MM.1S (cell line): ENCODE measurements at regions not wholly inside any gene's neighbourhood (a gene's known extent, or its start where the extent isn't known, plus 50 kb on each side); places are given as distances from the start of the nearest gene placed in this dataset.

Source experiments
- DNase-seq: peaks from one replicate; pipeline ENCODE4 v3.0.0-alpha.2; 2015
- H2AFZ ChIP-seq: fragments of 300-600 bp; sonication (generic); 2 replicates; pipeline ENCODE4 v1.6.0; 2016; ENCODE audit warnings: antibody characterized with exemption, low read length
- H3F3A ChIP-seq: fragments of 300-600 bp; sonication (generic); 2 replicates; pipeline ENCODE4 v1.6.1; 2016; ENCODE audit warnings: mild to moderate bottlenecking, antibody characterized with exemption, low read length, moderate library complexity, mixed read lengths; ENCODE audit not compliant: insufficient read depth
- H3K27ac ChIP-seq: fragments of 300-600 bp; sonication (generic); 2 replicates; pipeline ENCODE4 v1.5.1; 2016; ENCODE audit warnings: mild to moderate bottlenecking, low read length
- H3K27me3 ChIP-seq: fragments of 300-600 bp; sonication (generic); replicated peaks from 2 replicates; pipeline ENCODE4 v1.6.0; 2016; ENCODE audit warnings: low read length; ENCODE audit not compliant: insufficient read depth
- H3K36me3 ChIP-seq: fragments of 300-600 bp; sonication (generic); replicated peaks from 2 replicates; pipeline ENCODE4 v1.6.1; 2016; ENCODE audit warnings: mild to moderate bottlenecking, low read length, mixed read lengths; ENCODE audit not compliant: insufficient read depth
- H3K4me1 ChIP-seq: fragments of 300-600 bp; sonication (generic); 2 replicates; pipeline ENCODE4 v1.6.1; 2016; ENCODE audit warnings: low read length, mixed read lengths
- H3K4me2 ChIP-seq: fragments of 300-600 bp; sonication (generic); 2 replicates; pipeline ENCODE4 v1.6.0; 2016; ENCODE audit warnings: low read depth, low read length
- H3K4me3 ChIP-seq: fragments of 300-600 bp; sonication (generic); 2 replicates; pipeline ENCODE4 v1.5.1; 2016; ENCODE audit warnings: low read length, mixed read lengths
- H3K79me2 ChIP-seq: fragments of 300-600 bp; sonication (generic); 2 replicates; pipeline ENCODE4 v1.6.1; 2016; ENCODE audit warnings: mixed run types, low read length, mixed read lengths
- H3K9ac ChIP-seq: fragments of 300-600 bp; sonication (generic); 2 replicates; pipeline ENCODE4 v1.6.1; 2016; ENCODE audit warnings: low read length, mixed read lengths
- H3K9me2 ChIP-seq: fragments of 300-600 bp; sonication (generic); replicated peaks from 2 replicates; pipeline ENCODE4 v1.6.1; 2016; ENCODE audit warnings: mild to moderate bottlenecking, low read length, mixed read lengths; ENCODE audit not compliant: insufficient read depth
- H3K9me3 ChIP-seq: fragments of 300-600 bp; sonication (generic); replicated peaks from 2 replicates; pipeline ENCODE4 v1.6.1; 2016; ENCODE audit warnings: mild to moderate bottlenecking, low read length, mixed read lengths; ENCODE audit not compliant: insufficient read depth
- H4K20me1 ChIP-seq: fragments of 300-600 bp; sonication (generic); 2 replicates; pipeline ENCODE4 v1.6.1; 2016; ENCODE audit warnings: mild to moderate bottlenecking, low read length, moderate library complexity, mixed read lengths; ENCODE audit not compliant: insufficient read depth
- CTCF ChIP-seq: fragments of 300-600 bp; sonication (generic); IDR thresholded peaks from 2 replicates; pipeline ENCODE4 v1.5.1; 2016; ENCODE audit warnings: antibody characterized with exemption, low read length, mixed read lengths
- EZH2 ChIP-seq: fragments of 300-600 bp; sonication (generic); optimal IDR thresholded peaks from 2 replicates; pipeline ENCODE3; 2017; ENCODE audit warnings: low read depth, mild to moderate bottlenecking, antibody characterized with exemption, low read length, mixed read lengths
- EZH2phosphoT487 ChIP-seq: fragments of 300-600 bp; sonication (generic); IDR thresholded peaks from 2 replicates; pipeline ENCODE4 v1.6.1; 2018; ENCODE audit warnings: antibody characterized with exemption, low read length

GRCh38 chr4:11312389-11312788, 116.3 kb downstream of the HS3ST1 start:
- Histone ChIP-seq H3K27me3 (no peaks in the 10 kb centered on the region), H3K4me3 (no peak overlapping the region), H3K79me2 (no peaks in the 10 kb centered on the region), H2AFZ (no peak overlapping the region), H3F3A (no peaks in the 10 kb centered on the region), H3K9me2 (no peaks in the 10 kb centered on the region), H3K36me3 (no peaks in the 10 kb centered on the region), H3K9ac (no peak overlapping the region), H4K20me1 (no peaks in the 10 kb centered on the region), H3K27ac (no peak overlapping the region), H3K9me3 (no peaks in the 10 kb centered on the region), H3K4me2 (no peak overlapping the region), H3K4me1 (no peaks in the 10 kb centered on the region)
- TF ChIP-seq CTCF (no peak), EZH2phosphoT487 (no peak), EZH2 (no peak)
- no peak for DNase-seq

GRCh38 chr4:11301075-11301660, 127.5 kb downstream of the HS3ST1 start:
- TF ChIP-seq EZH2 (no peak), CTCF (no peak), EZH2phosphoT487 (no peak)
- no peaks in the 10 kb centered on the region for H3K9me2 ChIP-seq
- H2AFZ ChIP-seq, result no peak overlapping the region
- H3F3A ChIP-seq, result no peaks in the 10 kb centered on the region
- no peak overlapping the region for H3K9ac ChIP-seq
- no peaks in the 10 kb centered on the region for H3K4me1 ChIP-seq
- no peak overlapping the region for H3K4me2 ChIP-seq
- H3K27ac ChIP-seq, result no peak overlapping the region
- no peak for DNase-seq
- no peaks in the 10 kb centered on the region for H3K9me3 ChIP-seq
- no peaks in the 10 kb centered on the region for H4K20me1 ChIP-seq
- no peaks in the 10 kb centered on the region for H3K27me3 ChIP-seq
- H3K4me3 ChIP-seq, result no peak overlapping the region
- H3K79me2 ChIP-seq, result no peaks in the 10 kb centered on the region
- no peaks in the 10 kb centered on the region for H3K36me3 ChIP-seq

GRCh38 chr4:11299836-11300235, 128.9 kb downstream of the HS3ST1 start:
- Histone ChIP-seq H3K9ac (no peak overlapping the region), H3K4me3 (no peak overlapping the region), H3K36me3 (no peaks in the 10 kb centered on the region), H3K4me1 (no peaks in the 10 kb centered on the region), H3K27ac (no peak overlapping the region), H3K79me2 (no peaks in the 10 kb centered on the region), H3K9me3 (no peaks in the 10 kb centered on the region), H4K20me1 (no peaks in the 10 kb centered on the region), H2AFZ (no peak overlapping the region), H3K4me2 (no peak overlapping the region), H3K27me3 (no peaks in the 10 kb centered on the region), H3F3A (no peaks in the 10 kb centered on the region), H3K9me2 (no peaks in the 10 kb centered on the region)
- TF ChIP-seq EZH2phosphoT487 (no peak), CTCF (no peak), EZH2 (no peak)
- DNase-seq, result no peak
